Esophagus muscularis mucosa (tissue), 4 donors: ENCODE measurements at regions not wholly inside any gene's neighbourhood (a gene's known extent, or its start where the extent isn't known, plus 50 kb on each side); places are given as distances from the start of the nearest gene placed in this dataset.

ENCODE experiments used
- DNase-seq: peaks from one replicate; pipeline ENCODE4 v3.0.0-alpha.2; 2017; ENCODE audit errors: extremely low spot score
- H3K27ac ChIP-seq, 4 donors: fragments of 200-600 bp; sonication (generic); replicated peaks in 1 of 4; 1 replicate in 3 of 4; 2 replicates in 1 of 4; pipeline ENCODE4 v1.5.1; 2016 to 2019; ENCODE audit warnings: mild to moderate bottlenecking in 1 of 4
- H3K27me3 ChIP-seq, 4 donors: fragments of 200-600 bp; sonication (generic); one replicate each; pipeline versions ENCODE4 v1.5.1 to v1.6.0; 2016 to 2019
- H3K36me3 ChIP-seq, 4 donors: fragments of 200-600 bp; sonication (generic); one replicate each; pipeline ENCODE4 v1.5.1; 2016 to 2019
- H3K4me1 ChIP-seq, 4 donors: fragments of 200-600 bp; sonication (generic); one replicate each; pipeline ENCODE4 v1.5.1; 2016 to 2019
- H3K4me3 ChIP-seq, 4 donors: fragments of 200-600 bp; sonication (generic); 1 replicate in 2 of 4; 2 replicates in 2 of 4; pipeline ENCODE4 v1.5.1; 2016 to 2019; ENCODE audit warnings: mild to moderate bottlenecking in 4 of 4, moderate library complexity in 1 of 4
- H3K9me3 ChIP-seq, 4 donors: fragments of 200-600 bp; sonication (generic); 1 replicate in 3 of 4; 2 replicates in 1 of 4; pipeline ENCODE4 v1.5.1; 2016 to 2019
- EP300 ChIP-seq: sonication (generic); formaldehyde crosslinking; IDR thresholded peaks from one replicate; pipeline ENCODE4 v1.6.1; 2017; ENCODE audit warnings: antibody characterized with exemption
- POLR2A ChIP-seq: fragments of 450-650 bp; IDR thresholded peaks from one replicate; pipeline ENCODE4 v1.6.1; 2017; ENCODE audit warnings: antibody characterized with exemption, moderate library complexity, mild to moderate bottlenecking, low read depth
- POLR2AphosphoS5 ChIP-seq, 2 donors: sonication (generic); formaldehyde crosslinking; IDR thresholded peaks; one replicate each; pipeline ENCODE4 v1.6.1; 2017; ENCODE audit warnings: antibody characterized with exemption in 2 of 2
- WGBS: methylation state at CpG from one replicate; pipeline ENCODE4 v1.1.5; 2018; 5-methylcytosine and 5-hydroxymethylcytosine counted together
- intact Hi-C: fragments of 100-400 bp; cut with DNase I; formaldehyde crosslinking; loops from one replicate; pipeline ENCODE4 v1.15.1; 2023
- TF ChIP-seq, protein P1 (sequence below), 3 experiments: fragments of 200-600 bp in 2 of 3; fragments of 450-650 bp in 1 of 3; sonication (generic) in 2 of 3; IDR thresholded peaks; one replicate each; pipeline ENCODE4 v1.5.1; 2017 to 2019; ENCODE audit warnings: antibody characterized with exemption in 3 of 3, mild to moderate bottlenecking in 2 of 3, moderate library complexity in 1 of 3

DNA sequence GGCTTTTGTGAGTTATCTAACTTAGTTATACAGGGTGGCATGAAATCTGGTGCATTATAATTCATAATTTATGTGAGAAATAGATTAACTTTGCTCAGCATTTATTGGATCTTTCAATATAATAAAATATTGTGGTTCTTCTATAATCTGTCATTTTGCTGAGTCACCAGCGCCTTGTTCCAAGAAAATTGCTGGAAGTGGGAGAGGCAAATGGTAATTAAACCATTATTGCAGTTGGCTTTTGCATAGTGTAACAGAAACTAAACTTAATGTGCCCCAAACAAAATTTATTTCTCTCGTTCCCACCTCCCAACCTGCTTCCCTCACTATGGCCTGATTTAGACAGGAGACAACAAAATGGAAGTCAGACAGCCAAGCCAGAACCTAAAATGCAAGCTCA is 146.3 kb downstream of the GALR1 start:
- Histone ChIP-seq H3K4me1 (no peaks in the 10 kb centered on the region), H3K9me3 (no peaks in the 10 kb centered on the region), H3K4me3 (no peak overlapping the region), H3K27me3 (peaks cover 0 to 7% (median 0%) of the 10 kb centered on the region in 4 donors), H3K27ac (no peak overlapping the region), H3K36me3 (no peaks in the 10 kb centered on the region)
- 66% methylated on average over 2 of the region's 2 CpGs for WGBS
- intact Hi-C loops: no loop called here
- no peak for DNase-seq
- TF ChIP-seq EP300: no peak
- no peak for TF ChIP-seq POLR2AphosphoS5 (IDR thresholded peaks at IDR 0.05)
- no peak for TF ChIP-seq POLR2A
- TF ChIP-seq, protein P1, sequence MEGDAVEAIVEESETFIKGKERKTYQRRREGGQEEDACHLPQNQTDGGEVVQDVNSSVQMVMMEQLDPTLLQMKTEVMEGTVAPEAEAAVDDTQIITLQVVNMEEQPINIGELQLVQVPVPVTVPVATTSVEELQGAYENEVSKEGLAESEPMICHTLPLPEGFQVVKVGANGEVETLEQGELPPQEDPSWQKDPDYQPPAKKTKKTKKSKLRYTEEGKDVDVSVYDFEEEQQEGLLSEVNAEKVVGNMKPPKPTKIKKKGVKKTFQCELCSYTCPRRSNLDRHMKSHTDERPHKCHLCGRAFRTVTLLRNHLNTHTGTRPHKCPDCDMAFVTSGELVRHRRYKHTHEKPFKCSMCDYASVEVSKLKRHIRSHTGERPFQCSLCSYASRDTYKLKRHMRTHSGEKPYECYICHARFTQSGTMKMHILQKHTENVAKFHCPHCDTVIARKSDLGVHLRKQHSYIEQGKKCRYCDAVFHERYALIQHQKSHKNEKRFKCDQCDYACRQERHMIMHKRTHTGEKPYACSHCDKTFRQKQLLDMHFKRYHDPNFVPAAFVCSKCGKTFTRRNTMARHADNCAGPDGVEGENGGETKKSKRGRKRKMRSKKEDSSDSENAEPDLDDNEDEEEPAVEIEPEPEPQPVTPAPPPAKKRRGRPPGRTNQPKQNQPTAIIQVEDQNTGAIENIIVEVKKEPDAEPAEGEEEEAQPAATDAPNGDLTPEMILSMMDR (IDR thresholded peaks at IDR 0.05): no peak

DNA sequence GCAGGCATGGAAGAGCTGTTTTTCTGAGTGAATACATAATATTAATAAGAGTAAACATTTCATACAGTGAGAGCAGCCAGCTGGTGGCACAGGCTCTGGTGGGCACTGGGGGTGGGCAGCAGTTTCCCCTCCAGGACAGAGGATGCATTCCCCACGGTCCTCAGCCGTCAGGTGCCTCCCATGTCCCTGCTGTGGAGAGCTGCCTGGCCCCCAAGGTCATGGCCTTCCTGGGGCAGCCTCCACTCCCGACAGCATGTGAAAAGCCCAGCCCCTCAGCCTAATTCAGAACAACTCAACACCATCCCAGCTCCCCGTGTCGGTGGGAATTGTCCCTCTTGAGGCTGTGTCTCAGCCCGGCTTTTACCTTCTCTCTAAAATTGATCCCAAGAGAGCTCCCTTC is 147.4 kb downstream of the GALR1 start:
- intact Hi-C loops: no loop called here
- Histone ChIP-seq H3K36me3 (no peaks in the 10 kb centered on the region), H3K27ac (no peak overlapping the region), H3K27me3 (peaks cover 0 to 7% (median 0%) of the 10 kb centered on the region in 4 donors), H3K9me3 (no peaks in the 10 kb centered on the region), H3K4me1 (no peaks in the 10 kb centered on the region), H3K4me3 (no peak overlapping the region)
- 64% methylated on average over 6 of the region's 6 CpGs for WGBS
- DNase-seq: peak; percentile 83
- TF ChIP-seq EP300 (no peak), POLR2A (no peak), POLR2AphosphoS5 (IDR thresholded peaks at IDR 0.05) (no peak)
- TF ChIP-seq, protein P1 (IDR thresholded peaks at IDR 0.05): no peak

DNA sequence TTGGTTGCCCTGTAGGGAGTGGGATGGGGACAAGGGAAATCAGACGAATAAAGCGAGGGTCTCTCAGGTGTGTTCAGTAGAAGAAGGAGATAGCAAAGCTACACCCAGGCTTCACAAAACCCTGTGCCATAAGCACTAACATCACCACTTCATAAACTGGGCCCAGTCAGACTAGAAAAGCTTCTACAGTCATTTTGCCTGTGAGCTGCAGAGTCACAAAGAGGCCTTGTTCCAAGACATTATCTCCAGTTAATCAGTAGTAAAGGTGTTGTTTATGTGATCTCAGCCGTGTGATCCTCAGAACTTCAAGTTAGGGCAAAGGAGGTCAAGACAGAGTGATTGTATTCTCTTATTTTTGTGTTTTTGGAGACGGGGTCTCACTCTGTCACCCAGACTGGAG is 148.0 kb downstream of the GALR1 start:
- intact Hi-C loops: no loop called here
- H3K27ac ChIP-seq: no peak overlapping the region
- TF ChIP-seq EP300 (no peak), POLR2AphosphoS5 (IDR thresholded peaks at IDR 0.05) (no peak), POLR2A (no peak)
- TF ChIP-seq, protein P1 (IDR thresholded peaks at IDR 0.05): no peak
- no peaks in the 10 kb centered on the region for H3K4me1 ChIP-seq
- 65% methylated on average over 4 of the region's 4 CpGs for WGBS
- peaks cover 0 to 6% (median 0%) of the 10 kb centered on the region in 4 donors for H3K27me3 ChIP-seq
- H3K9me3 ChIP-seq: no peaks in the 10 kb centered on the region
- DNase-seq: no peak
- no peak overlapping the region for H3K4me3 ChIP-seq
- H3K36me3 ChIP-seq: no peaks in the 10 kb centered on the region

GRCh38 chr18:77400561-77400960 is 150.9 kb downstream of the GALR1 start:
- DNase-seq: no peak
- peaks cover 0 to 4% (median 0%) of the 10 kb centered on the region in 4 donors for H3K27me3 ChIP-seq
- 87% methylated on average over 5 of the region's 5 CpGs for WGBS
- intact Hi-C loops: no loop called here
- no peak overlapping the region for H3K27ac ChIP-seq
- H3K4me3 ChIP-seq: no peak overlapping the region
- no peaks in the 10 kb centered on the region for H3K9me3 ChIP-seq
- H3K36me3 ChIP-seq: no peaks in the 10 kb centered on the region
- no peaks in the 10 kb centered on the region for H3K4me1 ChIP-seq
- no peak for TF ChIP-seq EP300
- no peak for TF ChIP-seq POLR2AphosphoS5 (IDR thresholded peaks at IDR 0.05)
- TF ChIP-seq, protein P1 (IDR thresholded peaks at IDR 0.05): no peak
- TF ChIP-seq POLR2A: no peak

- intact Hi-C loops: no loop called here
- peaks cover 0 to 4% (median 0%) of the 10 kb centered on the region in 4 donors for H3K27me3 ChIP-seq
- H3K4me3 ChIP-seq: no peak overlapping the region
- WGBS: 84% methylated on average over 9 of the region's 9 CpGs
- no peaks in the 10 kb centered on the region for H3K36me3 ChIP-seq
- DNase-seq: peak; percentile 83
- H3K27ac ChIP-seq: no peak overlapping the region
- TF ChIP-seq POLR2A (no peak), POLR2AphosphoS5 (IDR thresholded peaks at IDR 0.05) (no peak), EP300 (no peak)
- TF ChIP-seq, protein P1 (IDR thresholded peaks at IDR 0.05): no peak
- no peaks in the 10 kb centered on the region for H3K4me1 ChIP-seq
- no peaks in the 10 kb centered on the region for H3K9me3 ChIP-seq
Observed at GRCh38 chr18:77401173-77401572, 151.5 kb downstream of the GALR1 start.
